HepG2 (cell line): ENCODE measurements at regions not wholly inside any gene's neighbourhood (a gene's known extent, or its start where the extent isn't known, plus 50 kb on each side); places are given as distances from the start of the nearest gene placed in this dataset.

Source experiments
- NR1H2 ChIP-seq: sonication (generic); formaldehyde crosslinking; IDR thresholded peaks from 2 replicates; pipeline ENCODE4 v1.8.1; 2022; ENCODE audit warnings: low read depth, missing genetic modification reagents, borderline replicate concordance
- NR2F6 ChIP-seq, 2 experiments: IDR thresholded peaks; 2 replicates each; pipeline ENCODE4 v1.6.1; 2016; ENCODE audit warnings: antibody characterized with exemption in 1 of 2, mild to moderate bottlenecking in 1 of 2
- RBM39 ChIP-seq: fragments of 200-400 bp; formaldehyde crosslinking; IDR thresholded peaks from one replicate; pipeline ENCODE4 v1.6.1; 2018; ENCODE audit warnings: antibody characterized with exemption, mild to moderate bottlenecking, low read depth, low read length; ENCODE audit not compliant: poor library complexity, severe bottlenecking
- TF ChIP-seq, protein P1 (sequence below): sonication (generic); formaldehyde crosslinking; IDR thresholded peaks from 2 replicates; pipeline ENCODE4 v1.4.0; 2020; ENCODE audit warnings: missing genetic modification reagents, borderline replicate concordance
- TF ChIP-seq, protein P2 (sequence below): sonication (generic); formaldehyde crosslinking; IDR thresholded peaks from 2 replicates; pipeline ENCODE4 v1.4.0; 2020; ENCODE audit warnings: mild to moderate bottlenecking, missing genetic modification reagents

DNA sequence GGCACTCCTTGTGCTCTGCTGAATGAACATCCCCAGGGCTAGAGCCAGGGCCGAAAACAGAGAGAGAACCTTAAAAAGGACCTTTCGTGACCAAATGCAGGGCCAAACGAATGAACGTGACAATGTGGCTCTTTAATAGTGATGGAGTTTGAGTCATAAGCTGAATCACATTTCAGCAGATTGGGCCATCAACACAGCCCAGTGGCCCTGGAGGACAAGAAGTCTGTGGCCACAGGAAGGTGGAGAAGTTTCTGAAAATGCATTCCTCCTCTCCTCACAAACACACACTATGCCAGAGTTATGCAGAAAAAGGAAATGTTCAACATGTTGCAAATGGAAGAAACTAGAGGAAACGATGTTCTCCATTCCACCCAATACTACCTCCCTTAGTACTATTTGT is 415.8 kb downstream of the HRH4 start (continued):
- TF ChIP-seq, protein P1, sequence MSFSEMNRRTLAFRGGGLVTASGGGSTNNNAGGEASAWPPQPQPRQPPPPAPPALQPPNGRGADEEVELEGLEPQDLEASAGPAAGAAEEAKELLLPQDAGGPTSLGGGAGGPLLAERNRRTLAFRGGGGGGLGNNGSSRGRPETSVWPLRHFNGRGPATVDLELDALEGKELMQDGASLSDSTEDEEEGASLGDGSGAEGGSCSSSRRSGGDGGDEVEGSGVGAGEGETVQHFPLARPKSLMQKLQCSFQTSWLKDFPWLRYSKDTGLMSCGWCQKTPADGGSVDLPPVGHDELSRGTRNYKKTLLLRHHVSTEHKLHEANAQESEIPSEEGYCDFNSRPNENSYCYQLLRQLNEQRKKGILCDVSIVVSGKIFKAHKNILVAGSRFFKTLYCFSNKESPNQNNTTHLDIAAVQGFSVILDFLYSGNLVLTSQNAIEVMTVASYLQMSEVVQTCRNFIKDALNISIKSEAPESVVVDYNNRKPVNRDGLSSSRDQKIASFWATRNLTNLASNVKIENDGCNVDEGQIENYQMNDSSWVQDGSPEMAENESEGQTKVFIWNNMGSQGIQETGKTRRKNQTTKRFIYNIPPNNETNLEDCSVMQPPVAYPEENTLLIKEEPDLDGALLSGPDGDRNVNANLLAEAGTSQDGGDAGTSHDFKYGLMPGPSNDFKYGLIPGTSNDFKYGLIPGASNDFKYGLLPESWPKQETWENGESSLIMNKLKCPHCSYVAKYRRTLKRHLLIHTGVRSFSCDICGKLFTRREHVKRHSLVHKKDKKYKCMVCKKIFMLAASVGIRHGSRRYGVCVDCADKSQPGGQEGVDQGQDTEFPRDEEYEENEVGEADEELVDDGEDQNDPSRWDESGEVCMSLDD, result no peak
- TF ChIP-seq, protein P2, sequence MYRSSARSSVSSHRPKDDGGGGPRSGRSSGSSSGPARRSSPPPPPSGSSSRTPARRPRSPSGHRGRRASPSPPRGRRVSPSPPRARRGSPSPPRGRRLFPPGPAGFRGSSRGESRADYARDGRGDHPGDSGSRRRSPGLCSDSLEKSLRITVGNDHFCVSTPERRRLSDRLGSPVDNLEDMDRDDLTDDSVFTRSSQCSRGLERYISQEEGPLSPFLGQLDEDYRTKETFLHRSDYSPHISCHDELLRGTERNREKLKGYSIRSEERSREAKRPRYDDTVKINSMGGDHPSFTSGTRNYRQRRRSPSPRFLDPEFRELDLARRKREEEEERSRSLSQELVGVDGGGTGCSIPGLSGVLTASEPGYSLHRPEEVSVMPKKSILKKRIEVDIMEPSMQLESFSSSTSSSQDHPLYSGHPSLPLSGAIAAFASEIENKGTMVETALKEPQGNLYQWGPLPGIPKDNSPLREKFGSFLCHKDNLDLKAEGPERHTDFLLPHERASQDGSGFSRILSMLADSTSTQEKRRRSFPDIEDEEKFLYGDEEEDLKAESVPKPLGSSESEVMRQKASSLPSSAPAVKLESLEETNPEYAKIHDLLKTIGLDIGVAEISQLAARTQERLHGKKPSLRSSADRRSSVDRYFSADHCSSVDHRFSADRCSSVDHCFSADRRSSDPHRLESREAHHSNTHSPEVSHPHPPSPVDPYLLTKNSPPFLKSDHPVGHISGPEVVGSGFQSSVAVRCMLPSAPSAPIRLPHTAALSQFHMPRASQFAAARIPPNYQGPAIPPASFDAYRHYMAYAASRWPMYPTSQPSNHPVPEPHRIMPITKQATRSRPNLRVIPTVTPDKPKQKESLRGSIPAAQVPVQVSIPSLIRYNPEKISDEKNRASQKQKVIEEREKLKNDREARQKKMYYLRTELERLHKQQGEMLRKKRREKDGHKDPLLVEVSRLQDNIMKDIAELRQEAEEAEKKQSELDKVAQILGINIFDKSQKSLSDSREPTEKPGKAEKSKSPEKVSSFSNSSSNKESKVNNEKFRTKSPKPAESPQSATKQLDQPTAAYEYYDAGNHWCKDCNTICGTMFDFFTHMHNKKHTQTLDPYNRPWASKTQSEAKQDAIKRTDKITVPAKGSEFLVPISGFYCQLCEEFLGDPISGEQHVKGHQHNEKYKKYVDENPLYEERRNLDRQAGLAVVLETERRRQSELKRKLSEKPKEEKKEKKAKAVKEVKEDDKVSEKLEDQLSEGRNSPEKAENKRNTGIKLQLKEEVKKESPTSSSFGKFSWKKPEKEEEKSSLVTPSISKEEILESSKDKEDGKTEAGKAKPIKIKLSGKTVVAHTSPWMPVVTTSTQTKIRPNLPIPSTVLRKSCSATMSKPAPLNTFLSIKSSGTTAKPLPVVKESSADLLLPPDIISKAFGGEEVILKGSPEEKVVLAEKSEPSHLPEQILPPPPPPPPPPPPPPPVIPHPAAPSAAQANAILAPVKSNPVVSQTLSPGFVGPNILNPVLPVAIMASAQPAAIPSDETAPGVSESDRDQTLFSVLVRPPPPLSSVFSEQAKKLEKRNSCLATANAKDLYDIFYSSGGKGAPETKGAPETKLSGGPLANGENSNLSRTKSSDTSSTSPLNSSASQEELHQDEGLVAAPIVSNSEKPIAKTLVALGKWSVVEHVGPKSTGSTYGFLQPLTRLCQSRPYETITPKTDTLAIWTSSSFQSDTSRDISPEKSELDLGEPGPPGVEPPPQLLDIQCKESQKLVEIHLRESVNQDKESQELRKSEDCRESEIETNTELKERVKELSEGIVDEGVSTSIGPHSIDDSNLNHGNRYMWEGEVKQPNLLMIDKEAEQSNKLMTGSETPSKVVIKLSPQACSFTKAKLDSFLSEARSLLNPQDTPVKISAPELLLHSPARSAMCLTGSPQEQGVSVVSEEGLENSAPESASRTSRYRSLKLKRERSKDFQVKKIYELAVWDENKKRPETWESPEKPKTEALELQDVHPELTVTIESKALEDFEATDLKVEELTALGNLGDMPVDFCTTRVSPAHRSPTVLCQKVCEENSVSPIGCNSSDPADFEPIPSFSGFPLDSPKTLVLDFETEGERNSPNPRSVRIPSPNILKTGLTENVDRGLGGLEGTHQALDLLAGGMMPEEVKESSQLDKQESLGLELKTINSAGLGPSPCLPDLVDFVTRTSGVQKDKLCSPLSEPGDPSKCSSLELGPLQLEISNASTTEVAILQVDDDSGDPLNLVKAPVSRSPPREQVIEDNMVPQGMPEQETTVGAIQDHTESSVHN, result no peak
- TF ChIP-seq NR1H2 (CRISPR knock-in tag), result no peak
- TF ChIP-seq NR2F6 (IDR thresholded peaks at IDR 0.05), result no peak
- TF ChIP-seq NR2F6 (CRISPR knock-in tag; IDR thresholded peaks at IDR 0.05), result no peak
- TF ChIP-seq RBM39, result no peak
